Renal pelvis (tissue), 1 donor: ENCODE measurements at regions not wholly inside any gene's neighbourhood (a gene's known extent, or its start where the extent isn't known, plus 50 kb on each side); places are given as distances from the start of the nearest gene placed in this dataset.

Source experiments
- DNase-seq: peaks from one replicate; pipeline ENCODE4 v3.0.0-alpha.2; 2013

DNA sequence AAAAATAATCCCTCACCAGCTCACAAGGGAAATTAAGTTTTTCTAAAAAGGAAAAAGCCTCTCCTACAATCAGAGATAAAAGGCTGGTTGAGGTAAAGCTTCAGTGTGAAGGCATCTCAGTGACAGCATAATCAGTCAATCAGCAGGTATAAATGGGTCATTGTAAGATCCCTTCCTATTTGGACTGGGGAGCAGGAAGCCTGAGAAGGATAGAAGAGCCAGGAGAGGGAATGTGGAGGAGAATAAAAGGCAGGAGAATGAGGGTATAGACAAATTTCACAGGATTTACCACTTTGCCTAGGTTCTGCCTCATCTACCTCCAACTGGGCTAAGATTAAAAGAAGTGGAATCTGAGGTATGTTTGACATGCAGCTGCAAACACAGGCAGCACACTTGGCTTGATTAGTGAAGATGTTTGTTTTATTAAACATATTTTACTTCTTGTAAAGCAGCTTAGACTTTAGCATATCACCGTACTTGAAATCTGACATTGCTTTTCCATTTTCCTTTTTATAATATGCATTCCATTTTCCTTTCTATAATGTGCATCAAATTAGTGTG is 479.1 kb upstream of the USP15 start:
- DNase-seq, result no peak

- DNase-seq, result no peak
Observed at GRCh38 chr12:61796846-61797245, 463.4 kb upstream of the USP15 start.

- no peak for DNase-seq
Observed at GRCh38 chr12:61797266-61797665, 462.9 kb upstream of the USP15 start.

DNA sequence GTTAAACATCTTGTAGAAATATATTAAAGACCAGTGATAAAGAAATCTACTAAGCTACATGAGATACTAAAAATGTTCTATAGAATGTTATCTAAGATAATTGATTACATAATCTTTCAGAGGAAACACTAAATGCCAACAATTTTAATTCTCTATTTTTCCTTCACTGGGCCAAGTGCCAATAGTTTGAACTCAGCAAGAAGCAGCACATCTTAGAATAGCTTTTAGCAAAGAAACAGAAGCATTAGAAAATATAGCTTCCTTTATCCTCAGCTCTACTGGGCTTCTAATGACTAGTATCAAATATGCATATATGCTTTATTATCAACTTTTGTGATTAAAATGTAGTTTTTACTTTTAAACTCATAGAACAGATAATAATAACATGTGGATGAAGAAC is 461.4 kb upstream of the USP15 start:
- DNase-seq, result no peak

DNA sequence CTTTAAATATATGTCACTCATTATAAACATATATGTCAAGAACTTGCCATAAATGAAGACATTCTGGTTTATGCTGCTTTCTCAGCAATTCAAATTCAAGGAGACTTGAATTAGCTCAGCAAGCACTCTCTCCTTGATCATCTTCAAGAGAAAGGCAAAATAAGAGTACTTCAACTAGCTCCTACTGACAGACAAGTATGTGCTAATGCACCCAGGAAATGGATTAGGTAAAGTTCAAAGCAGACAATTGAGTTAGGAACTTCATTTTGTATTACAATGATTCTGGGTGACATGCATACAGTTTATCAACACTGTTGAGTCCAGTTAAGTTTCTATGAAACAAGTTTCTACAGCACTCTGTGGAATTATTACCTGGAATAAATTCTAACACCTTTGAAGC is 455.9 kb upstream of the USP15 start:
- no peak for DNase-seq

- no peak for DNase-seq
Observed at GRCh38 chr12:61808856-61809255, 451.3 kb upstream of the USP15 start.

DNA sequence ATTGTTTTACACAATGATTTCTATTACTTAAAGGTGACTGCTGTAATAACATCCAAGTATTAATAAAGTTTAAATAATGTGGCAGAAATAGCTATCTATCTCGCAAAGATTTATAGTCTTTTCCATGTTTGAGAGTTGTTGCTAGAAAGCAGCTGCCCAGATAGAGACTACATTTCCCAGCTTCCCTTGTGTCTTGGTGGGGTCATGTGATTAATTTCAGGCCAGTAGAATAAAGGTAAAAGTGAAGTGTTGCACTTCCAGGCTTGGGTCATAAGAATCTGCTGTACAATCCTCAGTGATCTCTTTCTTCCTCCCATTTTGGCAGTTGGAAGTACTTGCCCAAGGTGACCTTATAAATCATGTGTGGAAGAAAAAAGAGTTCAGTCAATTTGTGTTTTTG is 449.7 kb upstream of the USP15 start:
- DNase-seq, result no peak

GRCh38 chr12:61821381-61821780 is 438.8 kb upstream of the USP15 start:
- no peak for DNase-seq

- no peak for DNase-seq
Observed at GRCh38 chr12:61823102-61823501, 437.1 kb upstream of the USP15 start.

DNA sequence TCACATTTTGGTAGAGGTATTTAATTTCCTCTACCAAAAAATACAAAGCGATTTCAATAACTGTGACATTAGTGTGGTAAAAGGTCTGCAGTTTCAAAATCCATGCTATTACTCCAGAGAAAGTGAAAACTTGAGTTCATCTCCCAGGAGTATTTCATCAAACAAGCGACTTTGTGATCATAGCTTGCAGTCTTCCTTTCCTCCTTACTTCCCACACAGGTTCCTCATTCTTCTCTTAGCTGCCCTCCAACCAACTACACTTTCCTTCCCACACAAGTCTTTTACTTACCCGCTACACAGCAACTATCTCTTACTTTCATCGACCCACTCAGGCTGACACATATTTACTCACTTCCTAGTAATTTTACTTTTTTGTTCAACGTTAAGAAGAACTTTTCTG is 413.4 kb upstream of the USP15 start:
- DNase-seq, result no peak

DNA sequence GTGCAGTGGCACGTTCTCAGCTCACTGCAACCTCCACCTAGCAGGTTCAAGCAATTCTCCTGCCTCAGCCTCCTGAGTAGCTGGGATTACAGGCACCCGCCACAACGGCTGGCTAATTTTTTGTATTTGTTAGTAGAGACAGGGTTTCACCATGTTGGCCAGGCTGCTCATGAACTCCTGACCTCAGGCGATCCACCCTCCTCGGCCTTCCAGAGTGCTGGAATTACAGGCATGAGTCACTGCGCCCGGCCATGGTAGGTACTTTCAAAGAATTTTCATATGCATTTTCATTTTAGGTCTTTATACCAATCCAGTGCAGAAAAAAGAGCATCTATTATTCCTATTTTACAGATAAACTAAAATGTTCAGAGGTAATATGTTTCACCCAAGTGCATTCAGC is 411.3 kb upstream of the USP15 start:
- DNase-seq, result no peak

- no peak for DNase-seq
Observed at GRCh38 chr12:61853945-61854344, 406.3 kb upstream of the USP15 start.

DNA sequence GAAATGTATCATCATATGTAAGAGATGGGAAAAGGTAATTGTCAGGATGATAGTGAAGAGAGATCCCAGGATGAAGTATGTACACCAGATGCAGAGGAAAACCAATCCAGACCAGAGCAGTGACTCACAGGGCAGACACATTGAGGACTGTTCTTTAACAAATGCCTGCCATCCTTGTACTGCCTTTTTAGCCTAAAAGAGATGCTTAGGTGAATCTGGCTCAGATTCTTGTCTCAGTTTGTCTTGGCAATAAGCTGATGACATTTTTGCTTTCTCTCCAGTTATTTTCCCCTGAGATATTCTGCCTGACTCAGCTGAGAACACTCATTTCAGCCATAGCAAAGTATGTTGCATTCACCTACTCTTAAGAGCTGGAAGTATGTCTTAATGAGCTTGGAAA is 405.3 kb upstream of the USP15 start:
- DNase-seq, result no peak

- no peak for DNase-seq
Observed at GRCh38 chr12:61857968-61858367, 402.2 kb upstream of the USP15 start.

DNA sequence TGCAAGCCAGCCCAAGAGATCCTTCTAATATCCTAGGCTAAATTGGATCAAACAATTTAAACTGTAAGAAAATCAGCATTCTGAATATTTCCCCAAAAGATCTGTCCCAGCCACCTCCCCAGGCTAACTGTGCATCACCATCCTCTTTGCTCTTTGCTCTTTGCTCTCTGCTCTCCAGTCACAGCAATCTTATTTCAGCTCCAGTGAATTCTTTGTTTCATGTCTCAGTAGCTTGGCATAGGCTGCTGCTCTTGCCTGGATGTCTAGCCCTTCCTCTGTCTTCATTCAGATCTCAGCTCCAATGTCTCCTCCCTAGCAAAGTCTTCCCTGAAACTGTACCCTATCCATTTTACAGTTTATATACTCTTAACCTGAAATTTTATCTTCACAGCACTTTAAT is 399.8 kb upstream of the USP15 start:
- DNase-seq, result no peak

DNA sequence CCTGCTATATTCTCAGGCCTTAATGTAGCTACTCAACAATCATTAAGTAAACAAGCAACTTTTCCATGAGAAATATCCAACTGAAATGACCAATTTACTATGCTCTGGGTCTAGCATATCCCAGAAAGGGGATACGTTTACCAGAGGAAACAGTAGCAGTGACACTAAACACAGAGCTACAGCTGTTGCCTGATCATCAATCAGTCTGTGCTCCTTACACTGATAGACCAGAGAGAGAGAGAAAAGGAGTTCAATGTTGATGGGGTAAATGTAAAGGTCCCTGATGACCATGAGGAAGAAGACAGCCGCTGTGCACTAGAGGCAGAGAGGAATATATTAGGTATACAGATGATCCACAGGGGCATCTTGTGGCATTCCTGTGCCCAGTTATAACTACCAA is 397.2 kb upstream of the USP15 start:
- DNase-seq, result no peak

DNA sequence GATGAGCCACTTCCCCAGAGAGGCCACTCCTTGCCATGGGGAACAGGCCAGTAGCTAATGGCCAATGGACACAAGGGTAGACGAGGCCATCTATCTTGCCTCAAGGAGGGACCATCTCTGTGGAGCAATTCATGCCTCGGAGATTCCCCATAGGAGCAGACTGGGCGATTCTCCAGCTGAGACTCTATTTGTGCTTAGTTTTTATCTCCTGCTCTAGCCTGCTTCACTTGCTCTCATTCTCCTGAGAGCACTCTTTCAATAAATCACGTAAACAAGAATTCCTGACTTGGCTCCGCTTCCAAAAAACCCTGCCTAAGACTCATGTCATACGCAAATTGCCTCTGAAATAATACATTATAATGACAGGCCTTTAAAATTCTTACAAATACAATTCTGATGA is 396.4 kb upstream of the USP15 start:
- DNase-seq, result no peak

DNA sequence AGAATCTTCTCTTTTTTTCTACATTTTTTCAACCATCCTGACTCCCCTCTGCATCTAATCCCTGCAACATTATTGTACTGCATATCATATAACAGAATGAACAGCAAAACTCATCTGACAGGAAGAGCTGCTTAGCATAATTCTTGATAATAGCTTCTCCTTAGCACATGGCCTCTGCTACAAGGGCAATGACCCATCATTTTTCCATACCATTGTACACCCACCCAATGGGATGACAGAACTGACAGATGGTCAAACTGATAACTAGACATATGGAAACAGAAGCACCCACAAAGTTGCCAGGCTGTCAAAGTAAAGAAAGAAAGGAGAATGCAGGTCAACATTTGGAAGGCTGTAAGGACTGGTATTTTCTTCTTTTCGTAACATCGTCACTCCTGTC is 390.4 kb upstream of the USP15 start:
- no peak for DNase-seq

DNA sequence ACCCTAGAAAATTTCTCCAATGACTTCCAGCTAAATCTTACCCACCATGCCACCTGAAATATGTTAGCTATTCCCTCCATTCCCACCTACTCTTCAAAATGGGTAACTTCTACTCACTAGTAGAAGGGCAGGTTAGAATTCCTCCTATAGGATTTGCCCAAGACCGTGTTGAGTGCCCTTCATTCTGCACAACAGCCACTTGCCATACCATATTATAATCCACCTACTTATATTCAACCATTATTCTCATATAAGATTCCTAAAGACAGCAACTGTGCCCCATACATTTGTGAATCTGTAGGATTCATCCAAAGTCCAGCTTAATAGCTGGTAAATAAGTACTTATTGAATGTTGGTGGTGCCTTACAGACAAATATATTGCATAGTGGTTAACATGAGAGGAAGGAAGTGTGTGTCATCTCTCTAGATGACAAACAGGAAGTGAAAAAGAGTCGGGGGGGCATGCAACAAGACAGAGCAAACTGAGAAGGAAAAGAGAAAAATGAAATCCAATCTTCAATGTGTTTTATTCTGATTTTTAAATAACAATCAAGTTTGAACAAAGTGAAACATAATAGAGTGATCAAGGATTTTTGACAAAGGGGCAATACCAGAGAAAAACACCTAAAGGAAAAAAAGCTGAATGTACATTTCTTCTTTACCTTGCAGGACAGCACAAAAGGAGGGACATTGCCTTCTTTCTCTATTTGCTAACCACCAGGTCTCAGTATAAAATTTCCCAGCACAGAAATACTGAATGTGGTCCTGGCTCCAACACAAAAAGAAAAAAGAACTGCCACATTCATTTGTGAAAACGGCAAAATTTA is 389.3 kb upstream of the USP15 start:
- DNase-seq, result no peak

DNA sequence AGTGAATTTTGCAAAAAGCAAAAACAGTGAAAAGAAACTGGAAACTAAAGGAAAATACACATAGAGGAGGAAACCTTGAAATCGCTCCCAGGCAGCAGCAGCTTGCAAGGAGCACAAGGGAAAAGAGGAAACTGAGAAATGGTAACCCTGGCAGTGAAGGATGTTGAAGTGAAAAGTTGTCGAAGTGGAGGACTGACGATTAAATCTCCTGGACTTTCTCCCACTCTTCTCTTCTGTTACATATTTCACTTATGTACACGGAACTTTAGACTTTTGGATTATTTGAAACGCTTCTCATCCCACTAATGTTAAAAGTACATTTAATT is 388.8 kb upstream of the USP15 start:
- no peak for DNase-seq

DNA sequence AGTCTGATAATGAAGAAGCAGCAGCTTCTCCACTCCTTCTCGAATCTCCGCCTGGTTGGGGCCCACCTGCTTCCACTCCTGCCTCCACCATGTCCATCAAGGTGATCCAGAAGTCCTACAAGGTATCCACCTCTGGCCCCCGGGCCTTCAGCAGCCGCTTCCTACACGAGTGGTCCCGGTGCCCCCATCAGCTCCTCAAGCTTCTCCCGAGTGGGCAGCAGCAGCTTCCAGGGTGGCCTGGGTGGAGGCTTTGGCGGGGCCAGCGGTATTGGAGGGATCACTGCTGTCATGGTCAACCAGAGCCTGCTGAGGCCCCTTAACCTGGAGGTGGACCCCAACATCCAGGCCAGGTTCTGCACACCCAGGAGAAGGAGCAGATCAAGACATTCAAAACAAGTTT is 381.0 kb upstream of the USP15 start:
- no peak for DNase-seq

GRCh38 chr12:61880186-61880585 is 380.0 kb upstream of the USP15 start:
- no peak for DNase-seq

DNA sequence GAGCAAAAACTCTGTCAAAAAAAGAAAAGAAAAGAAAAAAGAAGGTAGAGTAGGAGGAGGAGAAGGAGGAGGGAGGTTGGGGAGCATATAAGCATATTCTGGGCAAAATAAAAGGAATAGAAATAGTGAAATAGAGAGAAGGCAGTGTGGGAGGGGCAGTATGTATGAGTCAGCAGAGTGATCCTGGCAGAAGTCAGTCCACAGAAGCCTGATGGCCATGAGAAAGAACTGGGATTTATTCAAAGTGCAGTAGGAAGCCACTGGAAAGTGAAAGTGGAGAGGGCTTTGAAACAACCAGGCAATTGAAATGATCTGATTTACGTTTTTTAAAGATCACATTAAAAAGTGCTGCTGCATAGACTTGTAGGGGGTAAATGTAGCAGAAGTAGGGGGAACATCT is 368.6 kb upstream of the USP15 start:
- no peak for DNase-seq

DNA sequence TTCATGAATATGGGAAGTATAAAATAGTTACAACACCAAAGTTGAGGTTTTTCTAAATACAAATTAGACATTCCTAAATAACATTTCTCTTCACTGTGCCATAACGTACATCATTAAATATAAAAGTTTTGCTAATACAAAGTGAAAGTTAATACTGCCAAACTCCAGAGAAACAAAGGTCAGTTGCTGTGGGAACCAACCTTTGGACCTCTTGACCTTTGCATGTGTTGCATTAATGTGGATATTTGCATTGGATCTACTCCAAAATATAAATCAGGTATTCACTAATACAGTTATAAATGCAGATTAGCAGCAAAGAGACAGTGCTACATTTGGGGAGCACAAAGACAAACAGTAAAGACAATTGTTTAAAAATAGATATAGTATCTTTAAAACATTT is 366.0 kb upstream of the USP15 start:
- no peak for DNase-seq
